GM12891 (cell line): ENCODE measurements at regions not wholly inside any gene's neighbourhood (a gene's known extent, or its start where the extent isn't known, plus 50 kb on each side); places are given as distances from the start of the nearest gene placed in this dataset.

Experiments used
- DNase-seq: peaks from one replicate; pipeline ENCODE4 v3.0.0; 2011; ENCODE audit warnings: low spot score; ENCODE audit not compliant: insufficient read length
- FAIRE-seq: peaks from 2 replicates; lab custom pipeline; 2011; peaks lifted over from hg19 to GRCh38; lab: Jason Lieb, UNC
- PAX5 ChIP-seq: IDR thresholded peaks from 2 replicates; pipeline ENCODE4 v1.6.1; 2011; ENCODE audit warnings: low read length, moderate library complexity, mild to moderate bottlenecking; ENCODE audit not compliant: insufficient read depth, severe bottlenecking
- POLR2A ChIP-seq: IDR thresholded peaks from 2 replicates; pipeline ENCODE4 v1.6.1; 2011; ENCODE audit warnings: low read depth, low read length, control low read depth
- POLR2AphosphoS5 ChIP-seq: IDR thresholded peaks from 2 replicates; pipeline ENCODE4 v1.6.1; 2011; ENCODE audit warnings: low read depth, low read length, control low read depth
- POU2F2 ChIP-seq: IDR thresholded peaks from 2 replicates; pipeline ENCODE4 v1.6.1; 2011; ENCODE audit warnings: low read depth, mild to moderate bottlenecking, control low read depth, low read length, moderate library complexity
- SPI1 ChIP-seq: IDR thresholded peaks from 2 replicates; pipeline ENCODE4 v1.6.1; 2011; ENCODE audit warnings: low read depth, low read length, control low read depth
- TAF1 ChIP-seq: IDR thresholded peaks from 2 replicates; pipeline ENCODE4 v1.6.1; 2011; ENCODE audit warnings: low read depth, low read length, control low read depth

DNA sequence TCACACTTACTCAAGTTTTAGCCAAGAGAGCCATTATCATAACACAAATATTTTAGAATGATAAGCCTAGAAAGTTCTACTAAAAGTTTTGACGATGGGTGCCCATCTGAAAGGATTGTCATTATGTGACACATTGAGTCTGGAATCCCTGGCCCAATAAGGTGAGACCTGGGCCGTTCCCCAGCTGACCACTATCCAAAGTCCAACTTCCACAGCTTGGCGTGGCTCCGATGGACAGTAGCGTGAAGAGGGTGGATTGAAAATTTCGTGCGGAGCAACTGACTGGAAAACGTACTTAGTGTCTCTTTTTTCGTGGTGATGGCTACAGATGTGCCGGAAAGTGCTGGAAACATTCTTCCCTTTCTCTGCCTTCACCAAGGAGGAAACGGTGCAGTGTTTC is 439.0 kb upstream of the ZMIZ1 start:
- TF ChIP-seq POLR2A (no peak), TAF1 (no peak), POU2F2 (no peak), SPI1 (no peak), PAX5 (no peak), POLR2AphosphoS5 (no peak)
- FAIRE-seq = no peak
- no peak for DNase-seq

- TF ChIP-seq POLR2A (no peak), PAX5 (no peak), TAF1 (no peak), POU2F2 (no peak), SPI1 (no peak), POLR2AphosphoS5 (no peak)
- FAIRE-seq (no peak), DNase-seq (no peak)
These were observed 437.6 kb upstream of the ZMIZ1 start for GRCh38 chr10:78630944-78631838.

- no peak for DNase-seq
- FAIRE-seq = no peak
- TF ChIP-seq POU2F2 (no peak), SPI1 (peak; percentile 88)
These were observed 434.4 kb upstream of the ZMIZ1 start for GRCh38 chr10:78634389-78634815.

GRCh38 chr10:78634835-78635234 is 433.9 kb upstream of the ZMIZ1 start:
- DNase-seq = no peak
- no peak for FAIRE-seq
- no peak for TF ChIP-seq TAF1
- TF ChIP-seq POLR2A = no peak
- no peak for TF ChIP-seq SPI1
- no peak for TF ChIP-seq POLR2AphosphoS5
- no peak for TF ChIP-seq POU2F2
- TF ChIP-seq PAX5 = no peak

- TF ChIP-seq POU2F2 = no peak
- no peak for TF ChIP-seq POLR2A
- no peak for TF ChIP-seq TAF1
- no peak for TF ChIP-seq SPI1
- TF ChIP-seq PAX5 = no peak
- no peak for TF ChIP-seq POLR2AphosphoS5
- FAIRE-seq (no peak), DNase-seq (no peak)
These were observed 429.1 kb upstream of the ZMIZ1 start for GRCh38 chr10:78639629-78640028.

GRCh38 chr10:78640796-78641636 is 427.8 kb upstream of the ZMIZ1 start:
- TF ChIP-seq POU2F2 (no peak), PAX5 (no peak), TAF1 (no peak), POLR2A (no peak), SPI1 (no peak), POLR2AphosphoS5 (no peak)
- no peak for DNase-seq
- no peak for FAIRE-seq

DNA sequence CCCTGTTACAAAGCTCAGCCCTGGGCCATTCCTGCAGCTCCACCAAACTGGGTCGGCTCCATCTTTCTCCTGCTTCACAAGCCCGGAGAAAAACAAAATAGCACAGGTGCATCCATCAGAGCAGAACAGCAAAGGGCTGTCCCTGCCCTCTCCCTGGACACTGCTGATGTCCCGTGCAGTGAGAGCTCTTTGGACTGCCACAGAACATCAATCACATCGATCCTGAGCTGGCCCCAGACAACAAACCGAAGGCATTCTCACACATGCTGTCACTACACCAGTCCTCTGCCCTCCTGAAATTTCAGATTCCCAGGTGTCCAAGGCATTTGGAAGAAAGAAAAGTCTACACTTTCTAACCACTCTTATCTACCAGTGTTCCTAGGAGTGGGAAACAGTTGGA is 427.1 kb upstream of the ZMIZ1 start:
- TF ChIP-seq POLR2A (no peak), TAF1 (no peak), PAX5 (no peak), SPI1 (no peak), POU2F2 (no peak), POLR2AphosphoS5 (no peak)
- FAIRE-seq = no peak
- DNase-seq = no peak

GRCh38 chr10:78642269-78642816 is 426.4 kb upstream of the ZMIZ1 start:
- TF ChIP-seq POU2F2 = no peak
- no peak for TF ChIP-seq POLR2A
- no peak for TF ChIP-seq SPI1
- no peak for TF ChIP-seq TAF1
- no peak for FAIRE-seq
- DNase-seq = no peak

DNA sequence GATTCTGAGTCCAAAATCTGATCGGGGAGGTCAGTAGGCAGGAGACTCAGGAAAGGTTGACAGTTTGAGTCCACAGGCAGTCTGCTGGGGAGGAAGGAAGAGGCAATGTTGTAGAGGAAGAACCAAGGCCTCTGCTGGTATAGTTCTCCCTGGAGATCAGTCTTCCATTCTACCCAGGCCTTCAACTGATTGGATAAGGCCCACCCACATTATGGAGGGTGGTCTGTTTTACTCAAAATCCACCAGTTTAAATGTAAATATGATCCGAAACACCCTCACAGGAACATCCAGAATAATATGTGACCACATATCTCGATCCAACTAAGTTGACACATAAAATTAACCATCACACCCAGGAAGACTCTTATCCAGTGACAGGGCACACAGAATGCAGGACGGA is 425.3 kb upstream of the ZMIZ1 start:
- DNase-seq = no peak
- FAIRE-seq = no peak
- TF ChIP-seq TAF1 (no peak), POLR2A (no peak), POU2F2 (no peak), PAX5 (no peak), SPI1 (no peak), POLR2AphosphoS5 (no peak)
